K562 (cell line): ENCODE measurements at regions not wholly inside any gene's neighbourhood (a gene's known extent, or its start where the extent isn't known, plus 50 kb on each side); places are given as distances from the start of the nearest gene placed in this dataset.

Source experiments
- ATAC-seq: fragments of 200-7000 bp; cut with Tn5 transposase; 3 replicates; pipeline ENCODE4 v1.9.1; 2020; ENCODE audit warnings: moderate library complexity
- BruUV-seq: library from RNA; stranded (reverse); fragments of 400-500 nt; replicated peaks from 2 replicates; lab custom pipeline; 2021; lab: Mats Ljungman, UMichigan
- CTCF ChIA-PET: fragments of 300-600 bp; formaldehyde crosslinking; extraction: SDS; loops from one replicate; lab custom pipeline; 2021; ENCODE audit warnings: low intra/inter-chr PET ratio; lab: Yijun Ruan, JAX
- POLR2A ChIA-PET: fragments of 300-600, 350-650 bp; sonication (Branson Sonifier 250); formaldehyde crosslinking; extraction: SDS; loops from one replicate; lab custom pipeline; 2021; ENCODE audit warnings: antibody characterized with exemption, inconsistent platforms; lab: Yijun Ruan, JAX
- DNase-seq, 4 experiments: peaks; one replicate each; pipeline versions ENCODE4 v3.0.0 to v3.0.0-alpha.2; 2011 to 2018; ENCODE audit warnings: low spot score in 3 of 4, mixed read lengths in 3 of 4; ENCODE audit errors: extremely low read depth in 1 of 4
- FAIRE-seq: peaks from 2 replicates; lab custom pipeline; 2011; peaks lifted over from hg19 to GRCh38; lab: Jason Lieb, UNC
- H2AFZ ChIP-seq: 2 replicates; pipeline ENCODE4 v1.6.0; 2011; ENCODE audit warnings: low read depth, low read length, control low read depth, inconsistent platforms
- H3K27ac ChIP-seq: fragments of 200-600 bp; 3 replicates; pipeline ENCODE4 v1.8.0; 2011; ENCODE audit warnings: low read depth, mild to moderate bottlenecking, control low read depth, inconsistent platforms, low read length, moderate library complexity, mixed read lengths; ENCODE audit errors: extremely low read depth
- H3K27me3 ChIP-seq, 2 experiments: fragments of 300-600 bp in 1 of 2; 2 replicates in 1 of 2; 3 replicates in 1 of 2; pipeline versions ENCODE4 v1.6.0 to v1.8.0; 2011; ENCODE audit warnings: inconsistent platforms in 2 of 2, low read length in 2 of 2, mild to moderate bottlenecking in 1 of 2, mixed read lengths in 1 of 2, moderate library complexity in 1 of 2; ENCODE audit not compliant: control insufficient read depth in 2 of 2, insufficient read depth in 2 of 2
- H3K36me3 ChIP-seq: fragments of 300-600 bp; 3 replicates; pipeline ENCODE4 v1.8.0; 2011; ENCODE audit warnings: mild to moderate bottlenecking, low read length, inconsistent platforms; ENCODE audit not compliant: control insufficient read depth, insufficient read depth
- H3K4me1 ChIP-seq, 2 experiments: fragments of 200-600 bp in 1 of 2; replicated peaks in 1 of 2; 2 replicates in 1 of 2; 3 replicates in 1 of 2; pipeline versions ENCODE4 v1.5.1 to v1.8.0; 2011; ENCODE audit warnings: inconsistent platforms in 2 of 2, low read length in 2 of 2, mild to moderate bottlenecking in 1 of 2, mixed read lengths in 1 of 2, moderate library complexity in 1 of 2; ENCODE audit not compliant: control insufficient read depth in 2 of 2, insufficient read depth in 2 of 2
- H3K4me2 ChIP-seq: 2 replicates; pipeline ENCODE4 v1.6.1; 2011; ENCODE audit warnings: low read length, control low read depth, inconsistent platforms, mixed read lengths; ENCODE audit not compliant: insufficient read depth
- H3K4me3 ChIP-seq: fragments of 200-600 bp; sonication (generic), shearing (Covaris generic); 2 replicates; pipeline ENCODE4 v1.5.1; 2016; ENCODE audit warnings: control low read depth, inconsistent platforms
- H3K79me2 ChIP-seq: fragments of 200-600 bp; 3 replicates; pipeline ENCODE4 v1.8.0; 2011; ENCODE audit warnings: low read length, inconsistent platforms; ENCODE audit not compliant: control insufficient read depth, insufficient read depth
- H3K9ac ChIP-seq, 2 experiments: 2 replicates each; pipeline versions ENCODE4 v1.6.0 to v1.6.1; 2011; ENCODE audit warnings: low read depth in 2 of 2, low read length in 2 of 2, control low read depth in 1 of 2, inconsistent platforms in 1 of 2, mild to moderate bottlenecking in 1 of 2, mixed read lengths in 1 of 2; ENCODE audit not compliant: insufficient read depth in 1 of 2
- H3K9me1 ChIP-seq: one replicate; pipeline ENCODE4 v1.6.0; 2011; ENCODE audit warnings: inconsistent platforms, mild to moderate bottlenecking, low read length, moderate library complexity; ENCODE audit not compliant: control insufficient read depth, insufficient read depth
- H3K9me3 ChIP-seq: replicated peaks from 2 replicates; pipeline ENCODE4 v1.5.1; 2011; ENCODE audit warnings: low read depth, low read length, inconsistent platforms; ENCODE audit not compliant: control insufficient read depth, insufficient read depth
- H4K20me1 ChIP-seq: replicated peaks from 2 replicates; pipeline ENCODE4 v1.6.1; 2011; ENCODE audit warnings: low read length, inconsistent platforms, mixed read lengths; ENCODE audit not compliant: control insufficient read depth, insufficient read depth
- ATF1 ChIP-seq, 2 experiments: fragments of 450-650 bp in 1 of 2; IDR thresholded peaks; 2 replicates each; pipeline ENCODE4 v1.6.1; 2016; ENCODE audit warnings: missing compliant biosample characterization in 1 of 2, missing genetic modification characterization in 1 of 2
- GABPA ChIP-seq: fragments of 200-800 bp; sonication (Bioruptor generic); conservative IDR thresholded peaks from 2 replicates; pipeline ENCODE4 v1.6.1; 2016; ENCODE audit warnings: low read depth, missing genetic modification characterization, missing compliant biosample characterization
- MYBL2 ChIP-seq, 2 experiments: fragments of 450-650 bp in 1 of 2; sonication (generic) in 1 of 2; formaldehyde crosslinking in 1 of 2; IDR thresholded peaks; 2 replicates each; pipeline versions ENCODE4 v1.6.1 to v1.8.1; 2017 to 2022; ENCODE audit warnings: borderline replicate concordance in 1 of 2, inconsistent platforms in 1 of 2, low read depth in 1 of 2, mild to moderate bottlenecking in 1 of 2, missing genetic modification reagents in 1 of 2, moderate library complexity in 1 of 2
- NBN ChIP-seq: fragments of 450-650 bp; IDR thresholded peaks from 2 replicates; pipeline ENCODE4 v1.6.1; 2016; ENCODE audit warnings: low read depth, mild to moderate bottlenecking
- NCOA6 ChIP-seq: fragments of 450-650 bp; IDR thresholded peaks from 2 replicates; pipeline ENCODE4 v1.6.1; 2017; ENCODE audit warnings: mild to moderate bottlenecking
- NUFIP1 ChIP-seq: fragments of 450-650 bp; IDR thresholded peaks from 2 replicates; pipeline ENCODE4 v1.6.1; 2018; ENCODE audit not compliant: partially characterized antibody
- PHF20 ChIP-seq: fragments of 450-650 bp; IDR thresholded peaks from 2 replicates; pipeline ENCODE4 v1.6.1; 2018; ENCODE audit not compliant: partially characterized antibody
- POLR2B ChIP-seq: fragments of 450-650 bp; IDR thresholded peaks from 2 replicates; pipeline ENCODE4 v1.6.1; 2018; ENCODE audit warnings: low read depth; ENCODE audit not compliant: partially characterized antibody
- YBX1 ChIP-seq: fragments of 450-650 bp; IDR thresholded peaks from 2 replicates; pipeline ENCODE4 v1.7.1; 2016; ENCODE audit warnings: mild to moderate bottlenecking
- ZNF77 ChIP-seq: fragments of 250-450 bp; sonication (Bioruptor Pico); IDR thresholded peaks from 2 replicates; pipeline ENCODE4 v1.5.0; 2020
- WGBS: fragments of 100-300 bp; shearing (Covaris generic); methylation state at CpG from one replicate; pipeline ENCODE4 v1.1.6; 2016; ENCODE audit warnings: low coverage, mixed read lengths; ENCODE audit not compliant: insufficient coverage; ENCODE audit errors: missing lambda C conversion rate; 5-methylcytosine and 5-hydroxymethylcytosine counted together
- in situ Hi-C: fragments of 300-500 bp; cut with MboI; formaldehyde crosslinking; loops from 4 replicates; pipeline ENCODE4 v1.15.0; 2018; ENCODE audit warnings: inconsistent platforms, mixed read lengths
- intact Hi-C: fragments of 100-400 bp; cut with micrococcal nuclease; formaldehyde crosslinking; loops from 2 replicates; pipeline ENCODE4 v1.14.2; 2022
- TF ChIP-seq, protein P1 (sequence below): fragments of 450-650 bp; conservative IDR thresholded peaks from 2 replicates; pipeline ENCODE4 v1.6.1; 2016; ENCODE audit warnings: missing genetic modification characterization, low read depth, mild to moderate bottlenecking, missing compliant biosample characterization, moderate library complexity

DNA sequence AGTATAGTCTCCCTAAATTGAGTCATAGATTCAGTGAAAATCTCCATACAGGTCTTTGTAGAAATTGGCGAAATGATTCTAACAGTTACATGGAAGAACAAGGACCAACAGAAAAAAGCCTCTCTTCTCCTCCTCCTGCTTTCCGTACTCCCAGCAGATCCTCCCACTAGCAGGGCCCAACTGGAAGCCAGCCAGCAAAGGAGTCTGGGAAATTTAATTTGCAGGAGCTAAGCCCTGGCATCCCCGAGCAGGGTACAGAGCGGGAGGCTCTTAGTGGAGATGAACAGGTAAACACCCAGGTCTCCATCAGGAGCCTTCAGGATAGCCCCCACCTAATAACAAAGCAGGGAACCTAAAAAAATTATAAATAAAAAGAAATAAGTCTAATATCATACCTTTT is 1473.8 kb downstream of the TBC1D22A start:
- no peak for DNase-seq
- no peak for FAIRE-seq
- no peaks in the 10 kb centered on the region; a peak in 1 of 5 replicates for H3K27me3 ChIP-seq
- no peak overlapping the region for H3K4me2 ChIP-seq
- H3K9me3 ChIP-seq = no peaks in the 10 kb centered on the region
- no peaks in the 10 kb centered on the region for H3K36me3 ChIP-seq
- no peak for ATAC-seq
- TF ChIP-seq PHF20 = no peak
- TF ChIP-seq YBX1 = no peak
- no peak for TF ChIP-seq POLR2B
- TF ChIP-seq, protein P1, sequence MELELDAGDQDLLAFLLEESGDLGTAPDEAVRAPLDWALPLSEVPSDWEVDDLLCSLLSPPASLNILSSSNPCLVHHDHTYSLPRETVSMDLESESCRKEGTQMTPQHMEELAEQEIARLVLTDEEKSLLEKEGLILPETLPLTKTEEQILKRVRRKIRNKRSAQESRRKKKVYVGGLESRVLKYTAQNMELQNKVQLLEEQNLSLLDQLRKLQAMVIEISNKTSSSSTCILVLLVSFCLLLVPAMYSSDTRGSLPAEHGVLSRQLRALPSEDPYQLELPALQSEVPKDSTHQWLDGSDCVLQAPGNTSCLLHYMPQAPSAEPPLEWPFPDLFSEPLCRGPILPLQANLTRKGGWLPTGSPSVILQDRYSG (tag) = no peak
- TF ChIP-seq NCOA6 = no peak
- TF ChIP-seq MYBL2 (IDR thresholded peaks at IDR 0.05; ENCODE audit: low read depth) = no peak
- no peak for TF ChIP-seq MYBL2 (CRISPR knock-in tag; IDR thresholded peaks at IDR 0.05; ENCODE audit: borderline replicate concordance)
- no peak for TF ChIP-seq ATF1 (CRISPR knock-in tag; IDR thresholded peaks at IDR 0.05)
- no peak for TF ChIP-seq ATF1 (tag; IDR thresholded peaks at IDR 0.05)
- TF ChIP-seq ZNF77 (CRISPR knock-in tag) = no peak
- no peak for TF ChIP-seq GABPA (tag)
- TF ChIP-seq NBN = no peak
- TF ChIP-seq NUFIP1 = no peak
- ChIA-PET POLR2A (interaction anchor here (0.6 kb wide), 1 partner anchor 512 kb away, joined by 3 read pairs; no protein-coding TSS in a partner anchor), CTCF (no interaction called here)
- no peak overlapping the region for H3K9ac ChIP-seq
- no peak overlapping the region for H2AFZ ChIP-seq
- intact Hi-C loops (no loop called here), in situ Hi-C loops (no loop called here)
- no peaks in the 10 kb centered on the region for H4K20me1 ChIP-seq
- BruUV-seq = no TSS peak
- no peaks in the 10 kb centered on the region for H3K9me1 ChIP-seq
- WGBS = 7% methylated on average over 4 of the region's 4 CpGs
- no peaks in the 10 kb centered on the region for H3K79me2 ChIP-seq
- no peak overlapping the region for H3K4me3 ChIP-seq
- no peak overlapping the region for H3K27ac ChIP-seq
- no peaks in the 10 kb centered on the region; a peak in 1 of 5 replicates for H3K4me1 ChIP-seq
